Gastrocnemius medialis (tissue), 4 donors: ENCODE measurements at regions not wholly inside any gene's neighbourhood (a gene's known extent, or its start where the extent isn't known, plus 50 kb on each side); places are given as distances from the start of the nearest gene placed in this dataset.

Experiments
- ATAC-seq, 2 donors: fragments of 150-250 bp; one replicate each; pipeline ENCODE4 v1.9.1; 2016
- DNase-seq, 2 donors: peaks; one replicate each; pipeline ENCODE4 v3.0.0-alpha.2; 2019
- H3K27ac ChIP-seq, 4 donors: fragments of 200-600 bp; sonication (generic); 1 replicate in 1 of 4; 2 replicates in 3 of 4; pipeline ENCODE4 v1.5.1; 2016 to 2018; ENCODE audit warnings: mild to moderate bottlenecking in 2 of 4, moderate library complexity in 1 of 4
- H3K27me3 ChIP-seq, 3 donors: fragments of 200-600 bp; sonication (generic) in 2 of 3; 1 replicate in 1 of 3; 2 replicates in 2 of 3; pipeline versions ENCODE4 v1.5.1 to v1.6.0; 2016 to 2019; ENCODE audit warnings: mild to moderate bottlenecking in 1 of 3, moderate library complexity in 1 of 3
- H3K36me3 ChIP-seq, 2 donors: fragments of 200-600 bp; sonication (generic) in 1 of 2; one replicate each; pipeline ENCODE4 v1.5.1; 2017 to 2018
- H3K4me1 ChIP-seq, 2 donors: fragments of 200-600 bp; sonication (generic) in 1 of 2; one replicate each; pipeline ENCODE4 v1.5.1; 2016 to 2017; ENCODE audit warnings: mild to moderate bottlenecking in 2 of 2
- H3K4me3 ChIP-seq, 4 donors: fragments of 200-600 bp; sonication (generic) in 3 of 4; 1 replicate in 1 of 4; 2 replicates in 3 of 4; pipeline ENCODE4 v1.5.1; 2016 to 2019; ENCODE audit warnings: mild to moderate bottlenecking in 2 of 4
- H3K9me3 ChIP-seq, 3 donors: fragments of 200-600 bp; sonication (generic) in 2 of 3; 1 replicate in 1 of 3; 2 replicates in 2 of 3; pipeline ENCODE4 v1.5.1; 2016 to 2019
- POLR2A ChIP-seq, 2 donors: fragments of 450-650 bp; IDR thresholded peaks; one replicate each; pipeline ENCODE4 v1.6.1; 2017; ENCODE audit warnings: antibody characterized with exemption in 2 of 2, mild to moderate bottlenecking in 2 of 2, moderate library complexity in 2 of 2
- in situ Hi-C, 4 donors: fragments of 200-750 bp; cut with MboI; loops; one replicate each; pipeline versions ENCODE4 v1.15.0 to v1.8.0; 2017; ENCODE audit warnings: low sequenced_read_pairs in 4 of 4
- intact Hi-C: fragments of 100-400 bp; cut with DNase I; formaldehyde crosslinking; loops from one replicate; pipeline ENCODE4 v1.15.1; 2023; ENCODE audit warnings: low total_unique reads
- TF ChIP-seq, protein P1 (sequence below), 5 experiments: fragments of 450-650 bp in 3 of 5; fragments of 200-600 bp in 2 of 5; sonication (generic) in 2 of 5; IDR thresholded peaks in 4 of 5; conservative IDR thresholded peaks in 1 of 5; 1 replicate in 4 of 5; 2 replicates in 1 of 5; pipeline ENCODE4 v1.5.1; 2016 to 2019; ENCODE audit warnings: antibody characterized with exemption in 5 of 5, mild to moderate bottlenecking in 3 of 5, moderate library complexity in 3 of 5

DNA sequence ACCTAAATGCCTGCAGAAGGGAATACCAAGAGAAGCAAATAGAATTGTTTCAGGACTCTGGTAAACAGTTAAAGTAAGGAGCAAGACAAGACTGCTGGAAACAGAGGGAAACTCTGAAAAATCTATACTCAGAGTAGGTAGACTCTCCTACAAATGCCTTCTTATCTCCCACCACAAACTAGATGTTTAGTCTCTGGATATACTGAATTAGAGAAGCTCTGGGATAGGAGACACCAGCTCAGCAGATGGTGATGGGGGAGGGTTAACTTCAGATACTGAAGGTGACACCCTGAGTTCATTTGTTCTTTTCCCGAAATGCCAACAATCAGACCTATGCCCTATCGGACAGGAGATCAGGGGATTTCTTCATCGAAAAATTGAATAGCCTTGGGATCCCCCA is 54.1 kb upstream of the CHD1 start:
- ATAC-seq: no peak
- Histone ChIP-seq H3K27me3 (no peaks in the 10 kb centered on the region), H3K4me1 (no peaks in the 10 kb centered on the region), H3K4me3 (no peak overlapping the region), H3K36me3 (no peaks in the 10 kb centered on the region), H3K27ac (no peak overlapping the region), H3K9me3 (no peaks in the 10 kb centered on the region)
- no peak for DNase-seq
- in situ Hi-C loops (no loop called here), intact Hi-C loops (no loop called here)
- TF ChIP-seq POLR2A (IDR thresholded peaks at IDR 0.05): no peak
- TF ChIP-seq, protein P1, sequence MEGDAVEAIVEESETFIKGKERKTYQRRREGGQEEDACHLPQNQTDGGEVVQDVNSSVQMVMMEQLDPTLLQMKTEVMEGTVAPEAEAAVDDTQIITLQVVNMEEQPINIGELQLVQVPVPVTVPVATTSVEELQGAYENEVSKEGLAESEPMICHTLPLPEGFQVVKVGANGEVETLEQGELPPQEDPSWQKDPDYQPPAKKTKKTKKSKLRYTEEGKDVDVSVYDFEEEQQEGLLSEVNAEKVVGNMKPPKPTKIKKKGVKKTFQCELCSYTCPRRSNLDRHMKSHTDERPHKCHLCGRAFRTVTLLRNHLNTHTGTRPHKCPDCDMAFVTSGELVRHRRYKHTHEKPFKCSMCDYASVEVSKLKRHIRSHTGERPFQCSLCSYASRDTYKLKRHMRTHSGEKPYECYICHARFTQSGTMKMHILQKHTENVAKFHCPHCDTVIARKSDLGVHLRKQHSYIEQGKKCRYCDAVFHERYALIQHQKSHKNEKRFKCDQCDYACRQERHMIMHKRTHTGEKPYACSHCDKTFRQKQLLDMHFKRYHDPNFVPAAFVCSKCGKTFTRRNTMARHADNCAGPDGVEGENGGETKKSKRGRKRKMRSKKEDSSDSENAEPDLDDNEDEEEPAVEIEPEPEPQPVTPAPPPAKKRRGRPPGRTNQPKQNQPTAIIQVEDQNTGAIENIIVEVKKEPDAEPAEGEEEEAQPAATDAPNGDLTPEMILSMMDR (IDR thresholded peaks at IDR 0.05 in 4 of 5, conservative IDR thresholded peaks at IDR 0.05 in 1 of 5): no peak
